IPS-15b (cell line): ENCODE measurements at regions not wholly inside any gene's neighbourhood (a gene's known extent, or its start where the extent isn't known, plus 50 kb on each side); places are given as distances from the start of the nearest gene placed in this dataset.

Experiments used
- H3K27me3 ChIP-seq: one replicate; pipeline ENCODE4 v1.6.1; 2013; ENCODE audit warnings: low read length; ENCODE audit not compliant: control insufficient read depth, insufficient read depth
- H3K36me3 ChIP-seq: one replicate; pipeline ENCODE4 v1.6.1; 2013; ENCODE audit warnings: low read length; ENCODE audit not compliant: control insufficient read depth, insufficient read depth
- H3K4me1 ChIP-seq: one replicate; pipeline ENCODE4 v1.6.1; 2013; ENCODE audit warnings: mild to moderate bottlenecking, low read length; ENCODE audit not compliant: control insufficient read depth, insufficient read depth
- H3K4me3 ChIP-seq: one replicate; pipeline ENCODE4 v1.5.1; 2013; ENCODE audit warnings: low read depth, low read length
- H3K9ac ChIP-seq: one replicate; pipeline ENCODE4 v1.6.1; 2013; ENCODE audit warnings: low read depth, mild to moderate bottlenecking, low read length
- H3K9me3 ChIP-seq: one replicate; pipeline ENCODE4 v1.6.1; 2013; ENCODE audit warnings: mild to moderate bottlenecking, low read length; ENCODE audit not compliant: control insufficient read depth, insufficient read depth

GRCh38 chr2:228673876-228674554 is 492.5 kb upstream of the SPHKAP start:
- H3K4me3 ChIP-seq: no peak overlapping the region
- no peaks in the 10 kb centered on the region for H3K4me1 ChIP-seq
- no peaks in the 10 kb centered on the region for H3K9me3 ChIP-seq
- H3K9ac ChIP-seq: no peak overlapping the region
- no peaks in the 10 kb centered on the region for H3K27me3 ChIP-seq
- H3K36me3 ChIP-seq: no peaks in the 10 kb centered on the region

GRCh38 chr2:228669690-228670089 is 488.2 kb upstream of the SPHKAP start:
- H3K27me3 ChIP-seq: no peaks in the 10 kb centered on the region
- H3K9ac ChIP-seq: no peak overlapping the region
- no peaks in the 10 kb centered on the region for H3K9me3 ChIP-seq
- no peaks in the 10 kb centered on the region for H3K4me1 ChIP-seq
- no peak overlapping the region for H3K4me3 ChIP-seq
- H3K36me3 ChIP-seq: no peaks in the 10 kb centered on the region

- no peak overlapping the region for H3K9ac ChIP-seq
- H3K27me3 ChIP-seq: no peaks in the 10 kb centered on the region
- no peaks in the 10 kb centered on the region for H3K9me3 ChIP-seq
- H3K36me3 ChIP-seq: no peaks in the 10 kb centered on the region
- no peak overlapping the region for H3K4me3 ChIP-seq
- H3K4me1 ChIP-seq: no peaks in the 10 kb centered on the region
These were observed 483.7 kb upstream of the SPHKAP start for GRCh38 chr2:228665232-228665631.

- Histone ChIP-seq H3K4me3 (no peak overlapping the region), H3K9ac (no peak overlapping the region), H3K4me1 (no peaks in the 10 kb centered on the region), H3K9me3 (no peaks in the 10 kb centered on the region), H3K27me3 (no peaks in the 10 kb centered on the region), H3K36me3 (no peaks in the 10 kb centered on the region)
These were observed 477.5 kb upstream of the SPHKAP start for GRCh38 chr2:228658998-228659397.

- no peak overlapping the region for H3K9ac ChIP-seq
These were observed 476.4 kb upstream of the SPHKAP start for GRCh38 chr2:228657807-228658402.

GRCh38 chr2:228655331-228655730 is 473.8 kb upstream of the SPHKAP start:
- Histone ChIP-seq H3K9me3 (no peaks in the 10 kb centered on the region), H3K36me3 (no peaks in the 10 kb centered on the region), H3K9ac (no peak overlapping the region), H3K27me3 (no peaks in the 10 kb centered on the region), H3K4me3 (no peak overlapping the region), H3K4me1 (no peaks in the 10 kb centered on the region)

More at GRCh38 chr2:228657807-228658402, 476.4 kb upstream of the SPHKAP start:
- H3K27me3 ChIP-seq: no peaks in the 10 kb centered on the region
- no peaks in the 10 kb centered on the region for H3K36me3 ChIP-seq
- no peaks in the 10 kb centered on the region for H3K9me3 ChIP-seq
- H3K4me3 ChIP-seq: no peak overlapping the region
- H3K4me1 ChIP-seq: no peaks in the 10 kb centered on the region

GRCh38 chr2:228654707-228655106 is 473.2 kb upstream of the SPHKAP start:
- Histone ChIP-seq H3K9me3 (no peaks in the 10 kb centered on the region), H3K4me1 (no peaks in the 10 kb centered on the region), H3K9ac (no peak overlapping the region)

GRCh38 chr2:228653884-228654283 is 472.4 kb upstream of the SPHKAP start:
- no peak overlapping the region for H3K9ac ChIP-seq
- no peaks in the 10 kb centered on the region for H3K4me1 ChIP-seq
- H3K36me3 ChIP-seq: no peaks in the 10 kb centered on the region
- H3K27me3 ChIP-seq: no peaks in the 10 kb centered on the region
- no peak overlapping the region for H3K4me3 ChIP-seq
- no peaks in the 10 kb centered on the region for H3K9me3 ChIP-seq

More at GRCh38 chr2:228654707-228655106, 473.2 kb upstream of the SPHKAP start:
- Histone ChIP-seq H3K36me3 (no peaks in the 10 kb centered on the region), H3K27me3 (no peaks in the 10 kb centered on the region), H3K4me3 (no peak overlapping the region)

- Histone ChIP-seq H3K27me3 (no peaks in the 10 kb centered on the region), H3K9me3 (no peaks in the 10 kb centered on the region), H3K4me1 (no peaks in the 10 kb centered on the region), H3K9ac (no peak overlapping the region), H3K36me3 (no peaks in the 10 kb centered on the region), H3K4me3 (no peak overlapping the region)
These were observed 470.9 kb upstream of the SPHKAP start for GRCh38 chr2:228652366-228652765.

GRCh38 chr2:228649876-228650275 is 468.4 kb upstream of the SPHKAP start:
- no peak overlapping the region for H3K4me3 ChIP-seq
- no peaks in the 10 kb centered on the region for H3K9me3 ChIP-seq
- H3K36me3 ChIP-seq: no peaks in the 10 kb centered on the region
- no peaks in the 10 kb centered on the region for H3K4me1 ChIP-seq
- H3K27me3 ChIP-seq: no peaks in the 10 kb centered on the region
- no peak overlapping the region for H3K9ac ChIP-seq

- no peak overlapping the region for H3K4me3 ChIP-seq
- H3K27me3 ChIP-seq: no peaks in the 10 kb centered on the region
These were observed 468.0 kb upstream of the SPHKAP start for GRCh38 chr2:228649447-228649846.

GRCh38 chr2:228648541-228648940 is 467.1 kb upstream of the SPHKAP start:
- H3K36me3 ChIP-seq: no peaks in the 10 kb centered on the region
- H3K27me3 ChIP-seq: no peaks in the 10 kb centered on the region
- no peak overlapping the region for H3K9ac ChIP-seq
- no peak overlapping the region for H3K4me3 ChIP-seq
- H3K9me3 ChIP-seq: no peaks in the 10 kb centered on the region
- H3K4me1 ChIP-seq: no peaks in the 10 kb centered on the region

More at GRCh38 chr2:228649447-228649846, 468.0 kb upstream of the SPHKAP start:
- no peaks in the 10 kb centered on the region for H3K4me1 ChIP-seq
- no peaks in the 10 kb centered on the region for H3K36me3 ChIP-seq
- no peak overlapping the region for H3K9ac ChIP-seq
- H3K9me3 ChIP-seq: no peaks in the 10 kb centered on the region
